Keratinocyte (primary cell): ENCODE measurements at regions not wholly inside any gene's neighbourhood (a gene's known extent, or its start where the extent isn't known, plus 50 kb on each side); places are given as distances from the start of the nearest gene placed in this dataset.

Experiments
- DNase-seq: peaks from one replicate; pipeline ENCODE4 v3.0.0-alpha.2; 2011; ENCODE audit warnings: low read depth, missing footprints, low spot score
- FAIRE-seq: peaks from 2 replicates; lab custom pipeline; 2011; peaks lifted over from hg19 to GRCh38; lab: Jason Lieb, UNC
- H2AFZ ChIP-seq: 2 replicates; pipeline ENCODE4 v1.6.0; 2012; ENCODE audit warnings: low read length, control low read depth, inconsistent platforms; ENCODE audit not compliant: control insufficient read depth
- H3K27ac ChIP-seq: 2 replicates; pipeline ENCODE4 v1.5.1; 2011; ENCODE audit warnings: low read length; ENCODE audit not compliant: control insufficient read depth, insufficient read depth
- H3K27me3 ChIP-seq: 3 replicates; pipeline ENCODE4 v1.6.0; 2011; ENCODE audit warnings: low read length; ENCODE audit not compliant: control insufficient read depth, insufficient read depth; ENCODE audit errors: extremely low read depth
- H3K36me3 ChIP-seq, 2 experiments: 2 replicates in 1 of 2; 3 replicates in 1 of 2; pipeline ENCODE4 v1.5.1; 2011; ENCODE audit warnings: low read length in 2 of 2, mild to moderate bottlenecking in 1 of 2; ENCODE audit not compliant: control insufficient read depth in 2 of 2, insufficient read depth in 2 of 2; ENCODE audit errors: extremely low read depth in 1 of 2
- H3K4me1 ChIP-seq: 3 replicates; pipeline ENCODE4 v1.5.1; 2011; ENCODE audit warnings: low read length; ENCODE audit not compliant: control insufficient read depth, insufficient read depth; ENCODE audit errors: extremely low read depth
- H3K4me2 ChIP-seq: 3 replicates; pipeline ENCODE4 v1.6.0; 2011; ENCODE audit warnings: low read depth, low read length; ENCODE audit not compliant: control insufficient read depth, insufficient read depth; ENCODE audit errors: extremely low read depth
- H3K4me3 ChIP-seq, 3 experiments: fragments of 200-600 bp in 1 of 3; sonication (generic) in 1 of 3; 2 replicates in 2 of 3; 3 replicates in 1 of 3; pipeline ENCODE4 v1.5.1; 2011 to 2016; ENCODE audit warnings: low read length in 3 of 3, mild to moderate bottlenecking in 3 of 3, control low read depth in 2 of 3, inconsistent platforms in 1 of 3, low read depth in 1 of 3, mixed read lengths in 1 of 3, mixed run types in 1 of 3, moderate library complexity in 1 of 3; ENCODE audit not compliant: control insufficient read depth in 2 of 3, insufficient read depth in 2 of 3; ENCODE audit errors: extremely low read depth in 1 of 3
- H3K79me2 ChIP-seq: 2 replicates; pipeline ENCODE4 v1.6.0; 2012; ENCODE audit warnings: low read length; ENCODE audit not compliant: control insufficient read depth, insufficient read depth
- H3K9ac ChIP-seq: 3 replicates; pipeline ENCODE4 v1.6.0; 2011; ENCODE audit warnings: low read length; ENCODE audit not compliant: control insufficient read depth, insufficient read depth; ENCODE audit errors: extremely low read depth
- H3K9me1 ChIP-seq: 3 replicates; pipeline ENCODE4 v1.6.0; 2011; ENCODE audit warnings: low read length; ENCODE audit not compliant: control insufficient read depth, insufficient read depth; ENCODE audit errors: extremely low read depth
- H3K9me3 ChIP-seq: 2 replicates; pipeline ENCODE4 v1.5.1; 2012; ENCODE audit warnings: low read depth, low read length; ENCODE audit not compliant: control insufficient read depth
- H4K20me1 ChIP-seq: 3 replicates; pipeline ENCODE4 v1.6.0; 2011; ENCODE audit warnings: low read length; ENCODE audit not compliant: control insufficient read depth, insufficient read depth; ENCODE audit errors: extremely low read depth
- EZH2 ChIP-seq: IDR thresholded peaks from one replicate; pipeline ENCODE4 v1.6.1; 2012; ENCODE audit warnings: inconsistent platforms, mild to moderate bottlenecking, low read length, moderate library complexity
- dilution Hi-C: fragments of 300-500 bp; cut with MboI; formaldehyde crosslinking; loops from one replicate; pipeline ENCODE4 v1.7.0; 2020; ENCODE audit warnings: low sequenced_read_pairs; ENCODE audit not compliant: extremely low pct_ligation_motif_present
- TF ChIP-seq, protein P1 (sequence below), 3 experiments: IDR thresholded peaks in 1 of 3; conservative IDR thresholded peaks in 1 of 3; optimal IDR thresholded peaks in 1 of 3; 2 replicates in 2 of 3; 3 replicates in 1 of 3; pipeline versions ENCODE3 to v1.5.1; 2011; ENCODE audit warnings: low read length in 3 of 3, mild to moderate bottlenecking in 3 of 3, moderate library complexity in 2 of 3, control low read depth in 1 of 3, inconsistent platforms in 1 of 3; ENCODE audit not compliant: insufficient read depth in 2 of 3; ENCODE audit errors: extremely low read depth in 1 of 3

- Histone ChIP-seq H3K9ac (no peak overlapping the region), H3K27ac (no peak overlapping the region), H3K27me3 (no peaks in the 10 kb centered on the region), H3K79me2 (no peaks in the 10 kb centered on the region), H4K20me1 (no peaks in the 10 kb centered on the region), H3K36me3 (no peaks in the 10 kb centered on the region), H3K9me1 (no peaks in the 10 kb centered on the region), H3K4me1 (no peaks in the 10 kb centered on the region), H2AFZ (no peak overlapping the region), H3K4me2 (no peak overlapping the region), H3K4me3 (no peak overlapping the region), H3K9me3 (no peaks in the 10 kb centered on the region)
- DNase-seq (no peak), FAIRE-seq (no peak)
- dilution Hi-C loops: no loop called here
- TF ChIP-seq, protein P1, sequence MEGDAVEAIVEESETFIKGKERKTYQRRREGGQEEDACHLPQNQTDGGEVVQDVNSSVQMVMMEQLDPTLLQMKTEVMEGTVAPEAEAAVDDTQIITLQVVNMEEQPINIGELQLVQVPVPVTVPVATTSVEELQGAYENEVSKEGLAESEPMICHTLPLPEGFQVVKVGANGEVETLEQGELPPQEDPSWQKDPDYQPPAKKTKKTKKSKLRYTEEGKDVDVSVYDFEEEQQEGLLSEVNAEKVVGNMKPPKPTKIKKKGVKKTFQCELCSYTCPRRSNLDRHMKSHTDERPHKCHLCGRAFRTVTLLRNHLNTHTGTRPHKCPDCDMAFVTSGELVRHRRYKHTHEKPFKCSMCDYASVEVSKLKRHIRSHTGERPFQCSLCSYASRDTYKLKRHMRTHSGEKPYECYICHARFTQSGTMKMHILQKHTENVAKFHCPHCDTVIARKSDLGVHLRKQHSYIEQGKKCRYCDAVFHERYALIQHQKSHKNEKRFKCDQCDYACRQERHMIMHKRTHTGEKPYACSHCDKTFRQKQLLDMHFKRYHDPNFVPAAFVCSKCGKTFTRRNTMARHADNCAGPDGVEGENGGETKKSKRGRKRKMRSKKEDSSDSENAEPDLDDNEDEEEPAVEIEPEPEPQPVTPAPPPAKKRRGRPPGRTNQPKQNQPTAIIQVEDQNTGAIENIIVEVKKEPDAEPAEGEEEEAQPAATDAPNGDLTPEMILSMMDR (optimal IDR thresholded peaks at IDR 0.05 in 1 of 3, IDR thresholded peaks at IDR 0.05 in 1 of 3, conservative IDR thresholded peaks at IDR 0.05 in 1 of 3; ENCODE audit: extremely low read depth in 1 of 3, insufficient read depth in 2 of 3, low read length in 3 of 3): no peak
- no peak for TF ChIP-seq EZH2
Observed at GRCh38 chr18:1994471-1994870, 576.8 kb downstream of the METTL4 start.

DNA sequence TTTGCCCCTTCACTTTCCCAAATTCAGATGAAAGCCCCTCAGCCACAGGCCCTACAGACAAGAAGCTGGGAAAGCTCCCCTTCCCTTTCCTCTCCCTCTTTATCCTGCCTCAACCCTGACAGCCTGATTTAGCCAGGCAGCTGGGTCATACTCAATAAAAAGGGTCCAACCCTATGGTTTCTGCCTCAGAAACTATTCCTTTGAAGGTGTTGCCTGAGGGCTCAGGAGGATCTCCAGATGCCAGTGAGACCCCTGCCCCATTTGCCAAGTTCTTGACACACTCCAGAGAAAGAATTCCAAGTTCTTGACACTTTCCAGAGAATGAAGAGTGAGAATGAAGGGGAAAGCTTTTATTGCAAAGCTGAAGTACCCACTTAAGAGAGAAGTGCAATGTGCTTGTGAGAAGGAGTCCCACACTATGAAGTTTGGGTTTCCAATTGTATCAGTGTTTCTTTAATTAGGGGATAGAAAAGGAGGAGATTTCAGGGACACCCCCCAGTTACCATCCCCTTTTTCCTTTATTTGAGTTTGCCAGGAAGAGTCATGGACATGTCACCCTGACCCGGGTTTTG is 576.2 kb downstream of the METTL4 start:
- Histone ChIP-seq H2AFZ (no peak overlapping the region), H3K27me3 (no peaks in the 10 kb centered on the region), H3K27ac (no peak overlapping the region), H3K4me1 (no peaks in the 10 kb centered on the region), H3K79me2 (no peaks in the 10 kb centered on the region), H3K4me2 (no peak overlapping the region), H3K9me3 (no peaks in the 10 kb centered on the region), H4K20me1 (no peaks in the 10 kb centered on the region), H3K9me1 (no peaks in the 10 kb centered on the region), H3K9ac (no peak overlapping the region), H3K36me3 (no peaks in the 10 kb centered on the region), H3K4me3 (no peak overlapping the region)
- no peak for TF ChIP-seq EZH2
- TF ChIP-seq, protein P1 (optimal IDR thresholded peaks at IDR 0.05 in 1 of 3, IDR thresholded peaks at IDR 0.05 in 1 of 3, conservative IDR thresholded peaks at IDR 0.05 in 1 of 3; ENCODE audit: extremely low read depth in 1 of 3, insufficient read depth in 2 of 3, low read length in 3 of 3): no peak
- FAIRE-seq (no peak), DNase-seq (no peak)
- dilution Hi-C loops: no loop called here
